Body of pancreas (tissue), 4 donors: ENCODE measurements at regions not wholly inside any gene's neighbourhood (a gene's known extent, or its start where the extent isn't known, plus 50 kb on each side); places are given as distances from the start of the nearest gene placed in this dataset.

Source experiments
- ATAC-seq: fragments of 150-250 bp; one replicate; pipeline ENCODE4 v1.9.1; 2016
- DNase-seq, 4 donors: peaks; one replicate each; pipeline ENCODE4 v3.0.0-alpha.2; 2019
- H3K27ac ChIP-seq, 4 donors: fragments of 200-600 bp; sonication (generic); 1 replicate in 3 of 4; 2 replicates in 1 of 4; pipeline versions ENCODE4 v1.5.1 to v1.6.1; 2016 to 2019; ENCODE audit warnings: mild to moderate bottlenecking in 1 of 4, mixed read lengths in 1 of 4, moderate library complexity in 1 of 4
- H3K27me3 ChIP-seq, 2 donors: fragments of 200-600 bp; sonication (generic); one replicate each; pipeline ENCODE4 v1.6.0; 2016; ENCODE audit warnings: mild to moderate bottlenecking in 1 of 2
- H3K36me3 ChIP-seq, 2 donors: fragments of 200-600 bp; sonication (generic); replicated peaks in 1 of 2; 2 replicates each; pipeline ENCODE4 v1.5.1; 2016; ENCODE audit warnings: low read depth in 2 of 2; ENCODE audit not compliant: insufficient read depth in 1 of 2
- H3K4me1 ChIP-seq: fragments of 200-600 bp; sonication (generic); one replicate; pipeline ENCODE4 v1.6.0; 2016
- H3K4me3 ChIP-seq, 2 donors: fragments of 200-600 bp; sonication (generic); 1 replicate in 1 of 2; 2 replicates in 1 of 2; pipeline ENCODE4 v1.5.1; 2016 to 2019
- H3K9me3 ChIP-seq, 3 donors: fragments of 200-600 bp; sonication (generic); 1 replicate in 2 of 3; 2 replicates in 1 of 3; pipeline ENCODE4 v1.5.1; 2016
- POLR2A ChIP-seq, 3 donors: fragments of 450-650 bp; IDR thresholded peaks; one replicate each; pipeline ENCODE4 v1.6.1; 2016; ENCODE audit warnings: antibody characterized with exemption in 3 of 3, mild to moderate bottlenecking in 2 of 3
- WGBS, 2 donors: methylation state at CpG; one replicate each; pipeline ENCODE4 v1.1.5; 2017; 5-methylcytosine and 5-hydroxymethylcytosine counted together
- intact Hi-C: fragments of 100-400 bp; cut with DNase I; formaldehyde crosslinking; loops from one replicate; pipeline ENCODE4 v1.15.1; 2023
- TF ChIP-seq, protein P1 (sequence below), 7 experiments: fragments of 450-650 bp in 4 of 7; fragments of 200-600 bp in 3 of 7; sonication (generic) in 3 of 7; IDR thresholded peaks; one replicate each; pipeline ENCODE4 v1.5.1; 2016 to 2019; ENCODE audit warnings: antibody characterized with exemption in 7 of 7

DNA sequence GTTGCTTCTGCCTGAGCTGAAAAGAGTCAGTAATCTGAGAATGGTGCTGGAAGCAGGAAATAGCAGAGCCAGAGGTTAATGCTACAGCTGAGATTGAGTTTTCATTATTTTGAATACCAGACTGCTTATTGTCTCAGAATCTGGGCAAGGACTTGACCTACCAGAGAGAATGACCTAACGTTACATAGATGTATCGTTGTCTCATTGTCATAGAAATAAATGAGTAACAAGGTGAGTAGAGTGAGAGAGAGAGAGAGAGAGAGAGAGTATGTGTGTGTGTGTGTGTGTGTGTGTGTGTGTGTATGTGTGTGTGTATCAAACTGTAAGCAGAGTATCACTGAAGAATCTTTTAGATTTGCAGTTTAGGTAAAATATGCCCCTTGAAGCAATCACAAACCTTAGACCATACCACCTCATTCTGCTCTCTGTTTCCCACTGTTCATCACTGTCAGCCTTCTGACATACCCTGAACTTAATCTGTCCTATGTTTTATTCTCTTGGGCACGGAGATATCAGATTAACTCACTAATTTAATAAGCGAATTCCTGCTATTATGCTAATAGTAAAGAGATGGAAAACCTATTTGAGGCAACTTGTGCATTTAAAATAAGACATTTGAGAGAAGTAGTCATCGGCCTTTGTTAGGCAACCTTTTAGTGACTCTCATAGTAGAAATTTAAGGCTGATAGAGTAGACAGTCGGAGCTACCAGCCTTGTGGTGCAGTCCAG is 87.8 kb downstream of the CYB561 start:
- ATAC-seq: peak; percentile 40
- TF ChIP-seq, protein P1, sequence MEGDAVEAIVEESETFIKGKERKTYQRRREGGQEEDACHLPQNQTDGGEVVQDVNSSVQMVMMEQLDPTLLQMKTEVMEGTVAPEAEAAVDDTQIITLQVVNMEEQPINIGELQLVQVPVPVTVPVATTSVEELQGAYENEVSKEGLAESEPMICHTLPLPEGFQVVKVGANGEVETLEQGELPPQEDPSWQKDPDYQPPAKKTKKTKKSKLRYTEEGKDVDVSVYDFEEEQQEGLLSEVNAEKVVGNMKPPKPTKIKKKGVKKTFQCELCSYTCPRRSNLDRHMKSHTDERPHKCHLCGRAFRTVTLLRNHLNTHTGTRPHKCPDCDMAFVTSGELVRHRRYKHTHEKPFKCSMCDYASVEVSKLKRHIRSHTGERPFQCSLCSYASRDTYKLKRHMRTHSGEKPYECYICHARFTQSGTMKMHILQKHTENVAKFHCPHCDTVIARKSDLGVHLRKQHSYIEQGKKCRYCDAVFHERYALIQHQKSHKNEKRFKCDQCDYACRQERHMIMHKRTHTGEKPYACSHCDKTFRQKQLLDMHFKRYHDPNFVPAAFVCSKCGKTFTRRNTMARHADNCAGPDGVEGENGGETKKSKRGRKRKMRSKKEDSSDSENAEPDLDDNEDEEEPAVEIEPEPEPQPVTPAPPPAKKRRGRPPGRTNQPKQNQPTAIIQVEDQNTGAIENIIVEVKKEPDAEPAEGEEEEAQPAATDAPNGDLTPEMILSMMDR (IDR thresholded peaks at IDR 0.05): no peak
- TF ChIP-seq POLR2A (IDR thresholded peaks at IDR 0.05): no peak

DNA sequence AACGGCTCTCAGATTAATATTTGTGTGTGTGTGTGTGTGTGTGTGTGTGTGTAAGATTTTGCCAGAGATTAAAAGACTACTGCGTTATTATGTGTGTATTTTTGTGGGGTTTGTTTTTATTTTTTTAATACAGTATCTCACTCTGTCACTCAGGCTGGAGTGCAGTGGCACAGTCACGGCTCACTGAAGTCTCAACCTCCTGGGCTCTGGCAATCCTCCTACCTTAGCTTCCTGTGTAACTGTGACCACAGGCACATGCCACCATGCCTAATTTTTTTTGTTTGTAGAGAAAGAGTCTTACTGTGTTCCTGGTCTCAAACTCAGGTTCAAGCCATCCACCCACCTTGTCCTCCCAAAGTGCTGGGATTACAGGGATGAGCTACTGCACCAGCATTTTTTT is 87.2 kb downstream of the CYB561 start:
- TF ChIP-seq, protein P1 (IDR thresholded peaks at IDR 0.05): no peak
- H3K36me3 ChIP-seq: no peaks in the 10 kb centered on the region
- H3K27ac ChIP-seq: no peak overlapping the region
- ATAC-seq (no peak), DNase-seq (no peak)
- 73 to 83% methylated on average over 3 of the region's 3 CpGs for WGBS, 2 donors
- H3K4me1 ChIP-seq: peaks cover 9% of the 10 kb centered on the region
- no peaks in the 10 kb centered on the region for H3K27me3 ChIP-seq
- intact Hi-C loops: no loop called here
- no peak overlapping the region for H3K4me3 ChIP-seq
- no peaks in the 10 kb centered on the region for H3K9me3 ChIP-seq

More for the DNA sequence above, 87.8 kb downstream of the CYB561 start:
- Histone ChIP-seq H3K27ac (peak overlapping the region in 2 of 4 donors; percentile 18 to 47), H3K9me3 (no peaks in the 10 kb centered on the region), H3K36me3 (no peaks in the 10 kb centered on the region), H3K27me3 (no peaks in the 10 kb centered on the region), H3K4me1 (peaks cover 9% of the 10 kb centered on the region), H3K4me3 (no peak overlapping the region)
- WGBS, 2 donors: 70 to 80% methylated on average over 6 of the region's 6 CpGs
- DNase-seq: no peak
- intact Hi-C loops: no loop called here

DNA sequence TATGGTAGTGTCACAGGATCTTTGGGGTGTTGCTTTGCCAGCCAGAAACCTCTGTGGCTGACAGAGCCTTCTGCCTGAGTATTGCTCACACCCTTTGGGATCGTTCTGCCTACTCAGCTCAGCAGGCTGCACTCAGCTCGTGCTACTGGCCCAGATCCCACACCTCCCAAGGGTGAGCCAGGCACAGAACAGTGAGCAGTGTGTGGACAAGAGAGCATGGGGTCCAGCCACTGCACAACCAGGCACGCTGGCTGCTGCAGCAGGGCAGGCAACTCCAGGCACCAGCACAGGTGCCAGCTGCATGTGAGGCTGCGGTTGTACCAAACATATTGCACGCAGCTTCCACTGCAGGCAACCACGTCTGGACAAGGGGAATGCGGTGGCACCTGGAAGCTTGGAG is 84.9 kb downstream of the CYB561 start:
- no peaks in the 10 kb centered on the region for H3K9me3 ChIP-seq
- 92 to 93% methylated on average over 4 to 7 of the region's 7 CpGs for WGBS, 2 donors
- no peak overlapping the region for H3K27ac ChIP-seq
- ATAC-seq (no peak), DNase-seq (no peak)
- H3K4me3 ChIP-seq: no peak overlapping the region
- TF ChIP-seq, protein P1 (IDR thresholded peaks at IDR 0.05): no peak
- TF ChIP-seq POLR2A (IDR thresholded peaks at IDR 0.05): no peak
- no peaks in the 10 kb centered on the region for H3K36me3 ChIP-seq
- no peaks in the 10 kb centered on the region for H3K27me3 ChIP-seq
- intact Hi-C loops: no loop called here
- peaks cover 9% of the 10 kb centered on the region for H3K4me1 ChIP-seq

DNA sequence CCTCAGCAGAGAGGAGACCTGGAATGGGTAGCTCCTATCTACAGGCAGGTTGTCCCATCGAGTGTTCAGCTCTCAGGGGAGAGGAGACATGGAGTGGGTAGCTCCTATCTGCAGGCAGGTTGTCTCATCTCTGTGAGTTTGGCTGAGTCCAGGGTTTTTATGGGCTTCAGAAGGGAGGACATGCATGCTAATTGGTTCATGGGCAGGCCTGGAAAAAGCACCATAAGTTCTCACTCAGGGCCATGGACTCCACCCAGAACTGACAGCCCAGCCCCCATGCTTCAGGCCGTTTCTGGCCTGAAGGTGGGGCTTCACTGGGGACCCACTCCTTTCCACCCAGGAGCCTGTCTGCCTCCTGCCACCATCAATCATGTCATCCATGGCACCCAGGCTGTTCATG is 84.0 kb downstream of the CYB561 start:
- 83 to 89% methylated on average over 2 of the region's 2 CpGs for WGBS, 2 donors
- Histone ChIP-seq H3K9me3 (no peaks in the 10 kb centered on the region), H3K4me1 (peaks cover 9% of the 10 kb centered on the region), H3K4me3 (no peak overlapping the region), H3K27ac (no peak overlapping the region), H3K36me3 (no peaks in the 10 kb centered on the region), H3K27me3 (no peaks in the 10 kb centered on the region)
- no peak for TF ChIP-seq POLR2A (IDR thresholded peaks at IDR 0.05)
- TF ChIP-seq, protein P1 (IDR thresholded peaks at IDR 0.05): no peak
- ATAC-seq (no peak), DNase-seq (no peak)
- intact Hi-C loops: no loop called here

DNA sequence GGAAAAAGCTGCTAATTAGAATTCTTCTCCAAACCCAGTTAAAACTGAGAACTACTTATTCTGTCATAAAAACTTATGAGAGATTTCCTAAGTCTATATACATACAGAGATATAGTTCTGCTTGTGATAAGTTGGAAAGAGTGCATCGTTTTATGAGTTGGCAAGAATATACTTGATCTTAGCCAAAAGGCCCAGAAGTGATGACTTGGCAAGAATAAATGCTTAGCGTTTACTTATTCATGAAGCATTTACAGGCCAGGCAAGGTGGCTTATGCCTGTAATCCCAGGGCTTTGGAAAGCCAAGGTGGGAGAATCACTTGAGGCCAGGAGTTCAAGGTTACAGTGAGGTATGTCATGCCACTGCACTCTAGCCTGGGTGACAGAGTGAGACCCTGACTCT is 81.7 kb downstream of the CYB561 start:
- no peak for TF ChIP-seq POLR2A (IDR thresholded peaks at IDR 0.05)
- TF ChIP-seq, protein P1 (IDR thresholded peaks at IDR 0.05): no peak
- H3K27ac ChIP-seq: no peak overlapping the region
- H3K27me3 ChIP-seq: no peaks in the 10 kb centered on the region
- 21 to 23% methylated on average over 2 of the region's 2 CpGs for WGBS, 2 donors
- H3K36me3 ChIP-seq: no peaks in the 10 kb centered on the region
- no peaks in the 10 kb centered on the region for H3K4me1 ChIP-seq
- intact Hi-C loops: no loop called here
- no peak overlapping the region for H3K4me3 ChIP-seq
- DNase-seq (no peak), ATAC-seq (no peak)
- H3K9me3 ChIP-seq: no peaks in the 10 kb centered on the region
